Right cardiac atrium (tissue), 5 donors: ENCODE measurements at regions not wholly inside any gene's neighbourhood (a gene's known extent, or its start where the extent isn't known, plus 50 kb on each side); places are given as distances from the start of the nearest gene placed in this dataset.

ENCODE experiments used
- ATAC-seq, 2 donors: fragments of 200-7000 bp; cut with Tn5 transposase; one replicate each; pipeline versions ENCODE4 v1.8.0 to v1.9.1; 2020; ENCODE audit warnings: moderate library complexity in 2 of 2, mild to moderate bottlenecking in 1 of 2
- DNase-seq, 3 donors: peaks; one replicate each; pipeline ENCODE4 v3.0.0-alpha.2; 2020
- H3K27ac ChIP-seq: one replicate; pipeline ENCODE4 v1.5.1; 2013; ENCODE audit warnings: mild to moderate bottlenecking, low read length, control low read depth, moderate library complexity
- H3K27me3 ChIP-seq: one replicate; pipeline ENCODE4 v1.6.1; 2013; ENCODE audit not compliant: control insufficient read depth, insufficient read depth
- H3K4me1 ChIP-seq: one replicate; pipeline ENCODE4 v1.6.1; 2013; ENCODE audit warnings: low read length; ENCODE audit not compliant: control insufficient read depth, insufficient read depth
- H3K4me3 ChIP-seq: one replicate; pipeline ENCODE4 v1.5.1; 2013; ENCODE audit warnings: low read length, control low read depth
- H3K9me3 ChIP-seq: one replicate; pipeline ENCODE4 v1.6.1; 2013; ENCODE audit warnings: low read length; ENCODE audit not compliant: control insufficient read depth
- WGBS: extraction: QIAGEN DNeasy Blood & Tissue Kit; methylation state at CpG from one replicate; pipeline ENCODE4 v1.1.7; 2013; 5-methylcytosine and 5-hydroxymethylcytosine counted together
- intact Hi-C, 4 donors: fragments of 100-400 bp; cut with DNase I; formaldehyde crosslinking; loops; one replicate each; pipeline versions ENCODE4 v1.11.0 to v1.14.0; 2022 to 2023
- donor health status: healthy with polysubstance abuse.
- donor health status: DM: no; HTN: yes; CAD: no.
- donor health status: DM: no; HTN: no; CAD: no.
- donor health status: DM: no; HTN: yes; CAD: no; lungs with severe emphysema.
- donor health status: DM: yes; HTN: yes; CAD: no.

DNA sequence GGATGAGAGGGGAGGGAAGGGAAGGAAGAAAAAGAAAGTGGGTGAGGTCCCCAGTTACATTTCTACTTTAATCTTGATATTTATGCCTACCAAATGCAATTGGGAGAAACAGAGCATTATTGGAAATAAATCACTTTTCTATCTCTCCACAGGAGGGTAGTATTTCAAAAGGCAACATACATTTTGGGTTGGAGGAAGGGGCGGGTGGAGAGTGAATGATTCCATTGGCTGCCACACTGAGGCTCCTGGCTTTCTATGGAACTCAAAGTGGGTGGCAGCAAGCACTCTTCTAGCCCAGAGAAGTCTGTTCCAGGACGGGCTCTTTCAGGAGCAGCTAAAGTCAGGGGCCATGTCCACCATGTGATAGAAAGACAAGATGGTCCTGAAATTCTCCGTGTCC, 441.3 kb downstream of the DAD1 start:
- no peak for DNase-seq
- Histone ChIP-seq H3K27ac (no peak overlapping the region), H3K4me3 (no peak overlapping the region), H3K27me3 (no peaks in the 10 kb centered on the region), H3K9me3 (peaks cover 2% of the 10 kb centered on the region), H3K4me1 (no peaks in the 10 kb centered on the region)
- no peak for ATAC-seq
- intact Hi-C loops: no loop called here
- WGBS: 71% methylated on average over 3 of the region's 3 CpGs

DNA sequence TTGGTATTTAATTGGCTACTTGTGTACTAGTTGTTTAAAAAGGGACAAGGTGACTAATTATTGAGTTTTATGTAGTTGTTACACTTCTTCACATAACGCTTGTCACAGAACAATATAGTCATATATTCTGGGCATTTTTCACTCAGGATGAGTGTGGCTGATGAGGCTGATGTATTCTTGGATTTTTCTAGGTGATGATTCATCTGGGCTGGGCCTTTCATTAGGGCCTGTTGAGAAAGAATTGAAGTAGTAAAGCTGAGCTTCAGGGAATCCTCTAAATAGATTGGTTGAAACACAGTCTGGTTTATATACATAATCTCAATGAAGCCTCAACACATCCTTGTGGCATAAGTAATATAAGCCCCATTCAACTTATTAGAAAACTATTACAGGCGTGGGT, 445.7 kb downstream of the DAD1 start:
- ATAC-seq (no peak), DNase-seq (no peak)
- Histone ChIP-seq H3K4me3 (no peak overlapping the region), H3K9me3 (no peaks in the 10 kb centered on the region), H3K4me1 (no peaks in the 10 kb centered on the region), H3K27me3 (no peaks in the 10 kb centered on the region), H3K27ac (no peak overlapping the region)
- intact Hi-C loops: no loop called here
- WGBS: 86% methylated on average over 2 of the region's 2 CpGs

GRCh38 chr14:22140633-22141032, 448.4 kb downstream of the DAD1 start:
- no peak overlapping the region for H3K4me3 ChIP-seq
- H3K27me3 ChIP-seq: no peaks in the 10 kb centered on the region
- DNase-seq (no peak), ATAC-seq (no peak)
- no peak overlapping the region for H3K27ac ChIP-seq
- no peaks in the 10 kb centered on the region for H3K4me1 ChIP-seq
- 77% methylated on average over 4 of the region's 4 CpGs for WGBS
- intact Hi-C loops: no loop called here
- no peaks in the 10 kb centered on the region for H3K9me3 ChIP-seq

- Histone ChIP-seq H3K27ac (no peak overlapping the region), H3K27me3 (no peaks in the 10 kb centered on the region), H3K4me1 (no peaks in the 10 kb centered on the region), H3K4me3 (no peak overlapping the region), H3K9me3 (no peaks in the 10 kb centered on the region)
- DNase-seq: no peak
- ATAC-seq: no peak
- 73% methylated on average over 4 of the region's 4 CpGs for WGBS
- intact Hi-C loops: no loop called here
Measured at GRCh38 chr14:22131749-22132476, 457.1 kb downstream of the DAD1 start.

DNA sequence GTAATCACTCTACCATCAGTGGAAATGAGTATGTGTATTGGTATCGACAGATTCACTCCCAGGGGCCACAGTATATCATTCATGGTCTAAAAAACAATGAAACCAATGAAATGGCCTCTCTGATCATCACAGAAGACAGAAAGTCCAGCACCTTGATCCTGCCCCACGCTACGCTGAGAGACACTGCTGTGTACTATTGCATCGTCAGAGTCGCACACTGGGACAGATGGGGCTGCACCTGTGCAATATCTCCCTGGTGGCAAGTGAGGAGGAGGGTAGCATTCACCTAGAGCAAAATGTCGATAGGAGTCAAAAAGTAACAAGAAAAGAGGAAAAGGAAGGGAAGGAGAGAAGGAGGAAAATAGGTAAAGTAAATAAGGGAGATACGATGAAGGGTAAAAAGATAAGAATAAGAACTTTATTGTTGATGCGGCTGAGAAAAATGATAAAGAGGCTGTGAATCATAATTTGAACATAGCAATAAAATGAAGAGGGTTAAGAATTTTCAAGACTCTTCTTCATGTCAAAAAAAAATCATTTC, 450.5 kb upstream of the OR4E1 start:
- H3K27ac ChIP-seq: no peak overlapping the region
- no peak for DNase-seq
- 89% methylated on average over 8 of the region's 8 CpGs for WGBS

GRCh38 chr14:22122829-22123560, 449.4 kb upstream of the OR4E1 start:
- Histone ChIP-seq H3K4me3 (no peak overlapping the region), H3K27ac (no peak overlapping the region), H3K27me3 (no peaks in the 10 kb centered on the region), H3K9me3 (no peaks in the 10 kb centered on the region), H3K4me1 (no peaks in the 10 kb centered on the region)
- 50% methylated on average over 3 of the region's 3 CpGs for WGBS
- DNase-seq (no peak), ATAC-seq (no peak)
- intact Hi-C loops: no loop called here

More for the DNA sequence above, 450.5 kb upstream of the OR4E1 start:
- H3K9me3 ChIP-seq: no peaks in the 10 kb centered on the region
- no peaks in the 10 kb centered on the region for H3K27me3 ChIP-seq
- no peak for ATAC-seq
- intact Hi-C loops: no loop called here
- no peak overlapping the region for H3K4me3 ChIP-seq
- H3K4me1 ChIP-seq: no peaks in the 10 kb centered on the region

DNA sequence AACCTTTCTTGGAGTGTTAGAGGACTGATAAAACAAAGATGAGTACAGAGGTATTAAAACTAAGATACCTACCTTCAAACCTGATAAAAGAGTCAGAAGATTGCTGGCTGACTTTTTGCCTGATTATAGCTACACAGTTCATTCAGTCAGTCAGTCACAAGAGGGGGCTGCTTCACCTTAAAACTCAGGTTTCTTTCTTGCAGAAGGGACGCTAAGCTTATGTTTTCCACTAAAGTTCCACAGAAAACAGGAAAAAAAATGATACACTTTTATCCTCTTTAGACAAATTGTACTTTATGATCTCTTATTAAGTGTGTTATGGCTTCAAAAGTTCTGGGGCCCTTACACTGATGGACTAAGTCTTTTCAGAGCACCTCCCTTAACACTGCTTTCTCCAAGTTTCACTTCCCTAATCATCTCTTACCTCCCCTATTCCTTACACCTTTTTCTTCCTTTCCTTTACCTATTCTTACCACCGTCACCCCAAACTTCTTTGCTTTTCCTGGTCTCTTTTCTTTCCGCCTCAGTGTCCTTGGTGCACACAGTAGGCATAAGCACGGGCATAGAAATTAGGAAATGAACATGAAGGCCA, 448.7 kb upstream of the OR4E1 start:
- 59% methylated on average over 4 of the region's 4 CpGs for WGBS
- ATAC-seq: no peak
- Histone ChIP-seq H3K4me1 (no peaks in the 10 kb centered on the region), H3K27ac (no peak overlapping the region), H3K27me3 (no peaks in the 10 kb centered on the region), H3K9me3 (no peaks in the 10 kb centered on the region), H3K4me3 (no peak overlapping the region)
- DNase-seq: no peak
- intact Hi-C loops: no loop called here

DNA sequence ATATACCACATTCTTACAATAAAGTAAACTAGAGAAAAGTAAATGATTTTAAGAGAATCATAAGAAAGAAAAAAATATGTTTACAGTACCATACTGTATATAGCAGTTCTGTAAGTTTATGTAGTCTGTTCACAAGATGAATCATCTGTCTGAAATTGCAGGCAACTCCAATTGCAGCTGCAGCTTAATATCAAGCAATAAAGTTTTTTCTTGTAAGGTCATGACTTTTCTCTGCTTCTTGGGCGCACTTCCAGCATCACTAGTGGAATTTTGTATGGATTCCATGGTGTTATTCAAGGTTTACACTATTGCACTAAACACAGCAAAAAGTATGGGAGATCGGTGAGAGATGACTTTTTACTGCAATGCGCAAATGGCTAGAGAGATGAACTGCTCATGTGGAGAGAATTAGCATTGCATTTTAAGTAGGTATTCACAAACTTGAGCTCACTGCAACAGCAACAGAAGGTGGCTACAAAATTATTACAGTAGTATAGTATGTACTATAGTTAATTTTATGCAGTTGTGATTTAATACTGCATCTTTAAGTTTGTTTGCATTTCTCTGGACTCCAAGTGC, 445.4 kb upstream of the OR4E1 start:
- 66% methylated on average over 3 of the region's 3 CpGs for WGBS
- intact Hi-C loops: no loop called here
- Histone ChIP-seq H3K27ac (no peak overlapping the region), H3K27me3 (no peaks in the 10 kb centered on the region), H3K4me3 (no peak overlapping the region), H3K9me3 (no peaks in the 10 kb centered on the region), H3K4me1 (no peaks in the 10 kb centered on the region)
- DNase-seq (no peak), ATAC-seq (no peak)

DNA sequence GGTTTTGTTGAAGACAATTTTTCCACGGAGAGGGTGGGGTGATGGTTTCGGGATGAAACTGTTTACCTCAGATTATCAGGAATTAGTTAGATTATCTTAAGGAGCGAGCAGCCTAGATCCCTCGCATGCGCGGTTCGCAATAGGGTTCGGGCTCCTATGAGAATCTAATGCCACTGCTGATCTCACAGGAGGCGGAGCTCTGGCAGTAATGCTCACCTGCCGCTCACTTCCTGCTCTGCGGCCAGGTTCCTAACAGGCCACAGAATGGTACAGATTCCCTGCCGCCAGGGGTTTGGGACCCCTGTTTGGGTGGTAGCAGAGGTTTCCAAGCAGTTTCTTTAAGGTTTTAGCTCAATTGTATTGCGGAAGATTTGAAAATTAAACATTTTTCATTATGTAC, 439.8 kb upstream of the OR4E1 start:
- no peak for DNase-seq
- Histone ChIP-seq H3K27me3 (no peaks in the 10 kb centered on the region), H3K4me3 (no peak overlapping the region), H3K9me3 (no peaks in the 10 kb centered on the region), H3K4me1 (no peaks in the 10 kb centered on the region), H3K27ac (no peak overlapping the region)
- intact Hi-C loops: no loop called here
- no peak for ATAC-seq
- WGBS: 89% methylated on average over 13 of the region's 13 CpGs

DNA sequence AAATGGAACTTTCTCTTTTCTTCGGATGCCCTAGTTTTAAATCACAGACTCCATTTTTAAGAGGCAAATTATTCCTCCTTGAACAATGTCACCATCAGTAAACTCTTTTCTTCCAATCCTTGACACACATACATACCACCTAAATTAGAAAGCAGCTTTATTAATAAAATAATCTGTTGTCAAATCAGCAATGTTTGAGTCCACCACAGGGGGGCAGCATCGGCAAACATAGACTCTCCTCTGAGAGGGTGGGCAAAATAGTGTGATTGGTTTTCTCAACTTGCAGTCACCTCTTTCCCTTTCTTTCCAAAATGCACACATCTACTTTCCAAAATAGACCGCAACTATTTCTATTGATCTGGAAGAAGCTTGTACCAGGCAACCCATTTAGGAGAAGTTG, 438.4 kb upstream of the OR4E1 start:
- H3K4me3 ChIP-seq: no peak overlapping the region
- no peaks in the 10 kb centered on the region for H3K9me3 ChIP-seq
- H3K27ac ChIP-seq: no peak overlapping the region
- H3K4me1 ChIP-seq: no peaks in the 10 kb centered on the region
- WGBS: 73% methylated on average over 3 of the region's 3 CpGs
- intact Hi-C loops: no loop called here
- DNase-seq (peak in 1 of 3 donors; percentile 21), ATAC-seq (no peak)
- no peaks in the 10 kb centered on the region for H3K27me3 ChIP-seq

- ATAC-seq (no peak), DNase-seq (no peak)
- Histone ChIP-seq H3K4me1 (no peaks in the 10 kb centered on the region), H3K4me3 (no peak overlapping the region), H3K27ac (no peak overlapping the region), H3K9me3 (no peaks in the 10 kb centered on the region), H3K27me3 (no peaks in the 10 kb centered on the region)
- intact Hi-C loops: no loop called here
Measured at GRCh38 chr14:22107753-22108152, 434.1 kb upstream of the OR4E1 start.
